Activated T-cell treated with anti-CD3 and anti-CD28 coated beads, Interleukin-2, amount 50 U/mL, for 72 hours (primary cell): ENCODE measurements at regions not wholly inside any gene's neighbourhood (a gene's known extent, or its start where the extent isn't known, plus 50 kb on each side); places are given as distances from the start of the nearest gene placed in this dataset.
"Not testable (repeated sequence)": the region's sequence is repeated elsewhere in the genome, so short reads cannot be mapped to it uniquely, and the experiment has no call there.

ENCODE experiments used
- ATAC-seq, 2 donors: fragments of 150-1000 bp; cut with Tn5 transposase; replicated peaks in 1 of 2; 2 replicates each; pipeline ENCODE4 v1.10.0; 2021; ENCODE audit warnings: moderate library complexity in 2 of 2, mild to moderate bottlenecking in 1 of 2
- DNase-seq, 2 donors: peaks; one replicate each; pipeline ENCODE4 v3.0.0; 2021 to 2022; ENCODE audit warnings: mixed read lengths in 1 of 2
- H3K27ac Mint-ChIP-seq: one replicate; pipeline ENCODE4 v1.8.0; 2022; ENCODE audit warnings: mild to moderate bottlenecking, moderate library complexity, mixed read lengths
- H3K27me3 Mint-ChIP-seq: one replicate; pipeline ENCODE4 v1.8.0; 2022; ENCODE audit warnings: low read depth, mixed read lengths
- H3K36me3 Mint-ChIP-seq, 2 donors: one replicate each; pipeline ENCODE4 v1.8.0; 2022; ENCODE audit warnings: mixed read lengths in 2 of 2, mild to moderate bottlenecking in 1 of 2; ENCODE audit not compliant: insufficient read depth in 2 of 2
- H3K4me1 Mint-ChIP-seq: one replicate; pipeline ENCODE4 v1.8.0; 2022; ENCODE audit warnings: low read depth, mixed read lengths
- H3K4me3 Mint-ChIP-seq, 2 donors: one replicate each; pipeline ENCODE4 v1.8.0; 2022; ENCODE audit warnings: mild to moderate bottlenecking in 2 of 2, mixed read lengths in 2 of 2, moderate library complexity in 2 of 2
- H3K9me3 Mint-ChIP-seq, 2 donors: one replicate each; pipeline ENCODE4 v1.8.0; 2022; ENCODE audit warnings: mixed read lengths in 2 of 2

DNA sequence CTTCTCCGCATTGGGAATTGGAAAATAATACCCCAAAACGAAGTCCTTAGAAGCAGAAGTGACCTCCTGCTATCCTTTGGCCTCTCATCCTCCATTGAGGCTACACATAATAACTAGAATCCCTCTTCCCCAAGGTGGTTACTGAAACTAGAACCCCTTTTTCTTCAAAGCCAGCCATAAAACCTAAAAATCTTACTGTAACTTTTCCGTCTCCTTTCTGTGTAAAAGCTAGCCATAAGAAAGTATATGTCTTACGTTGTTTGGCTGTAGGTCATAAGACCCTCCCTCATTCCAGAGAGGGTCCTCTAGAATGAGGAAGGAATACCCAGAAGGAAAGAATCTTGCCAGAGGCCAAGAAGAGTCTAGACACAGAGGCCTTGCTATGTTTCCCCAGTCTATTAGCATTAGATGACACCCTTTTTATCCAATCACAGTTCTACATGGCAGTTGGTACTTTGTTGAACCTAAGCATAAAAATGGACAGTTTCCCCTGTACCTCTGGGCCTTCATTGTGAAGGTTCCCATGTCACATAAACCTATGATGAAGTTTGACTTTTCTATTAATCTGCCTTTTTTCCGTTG lies 133.9 kb upstream of the BTN3A2 start:
- Mint-ChIP-seq H3K27ac (peak overlapping the region; percentile 18), H3K9me3 (no peaks in the 10 kb centered on the region), H3K4me3 (peak overlapping the region in 1 of 2 donors; percentile 8), H3K36me3 (peaks cover 0 to 2% of the 10 kb centered on the region in 2 donors), H3K4me1 (peaks cover 61% of the 10 kb centered on the region), H3K27me3 (no peaks in the 10 kb centered on the region)
- DNase-seq (no peak), ATAC-seq (no peak)

DNA sequence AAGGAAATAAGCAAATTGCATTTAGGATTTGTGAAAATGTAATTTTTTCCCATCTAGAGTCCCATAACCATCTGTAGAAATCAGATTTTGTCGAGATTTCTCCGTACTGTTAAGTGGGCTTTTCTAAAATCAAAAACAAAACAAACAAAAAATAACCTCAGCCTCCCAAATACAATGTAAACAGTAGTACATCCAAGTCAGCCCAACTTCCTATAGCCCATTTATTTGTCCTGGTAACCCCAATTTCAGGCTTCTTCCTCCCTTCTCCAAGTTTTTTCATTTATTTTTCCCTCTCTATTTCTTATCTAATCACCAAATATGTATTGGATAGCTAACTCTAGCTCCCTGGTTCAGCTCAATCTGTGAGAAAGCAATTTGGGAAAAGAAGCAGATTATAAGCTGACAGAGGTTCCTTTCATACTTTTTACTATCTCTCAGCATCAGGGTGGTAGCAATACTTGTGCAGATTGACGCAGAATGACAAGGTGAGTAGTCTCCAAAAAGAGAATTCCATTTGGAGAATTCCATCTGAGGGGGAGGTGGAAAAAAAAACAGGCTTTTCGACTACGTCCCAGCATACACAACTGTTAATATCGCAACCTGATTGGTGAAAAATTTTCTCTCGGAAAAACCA lies 132.6 kb upstream of the BTN3A2 start:
- DNase-seq, result no peak
- H3K4me1 Mint-ChIP-seq, result peaks cover 51% of the 10 kb centered on the region
- H3K36me3 Mint-ChIP-seq, result no peaks in the 10 kb centered on the region
- H3K27ac Mint-ChIP-seq, result peak overlapping the region; percentile 100
- no peaks in the 10 kb centered on the region for H3K27me3 Mint-ChIP-seq
- ATAC-seq, result no peak
- no peaks in the 10 kb centered on the region for H3K9me3 Mint-ChIP-seq
- peak overlapping the region; percentile 92 to 100 for H3K4me3 Mint-ChIP-seq

DNA sequence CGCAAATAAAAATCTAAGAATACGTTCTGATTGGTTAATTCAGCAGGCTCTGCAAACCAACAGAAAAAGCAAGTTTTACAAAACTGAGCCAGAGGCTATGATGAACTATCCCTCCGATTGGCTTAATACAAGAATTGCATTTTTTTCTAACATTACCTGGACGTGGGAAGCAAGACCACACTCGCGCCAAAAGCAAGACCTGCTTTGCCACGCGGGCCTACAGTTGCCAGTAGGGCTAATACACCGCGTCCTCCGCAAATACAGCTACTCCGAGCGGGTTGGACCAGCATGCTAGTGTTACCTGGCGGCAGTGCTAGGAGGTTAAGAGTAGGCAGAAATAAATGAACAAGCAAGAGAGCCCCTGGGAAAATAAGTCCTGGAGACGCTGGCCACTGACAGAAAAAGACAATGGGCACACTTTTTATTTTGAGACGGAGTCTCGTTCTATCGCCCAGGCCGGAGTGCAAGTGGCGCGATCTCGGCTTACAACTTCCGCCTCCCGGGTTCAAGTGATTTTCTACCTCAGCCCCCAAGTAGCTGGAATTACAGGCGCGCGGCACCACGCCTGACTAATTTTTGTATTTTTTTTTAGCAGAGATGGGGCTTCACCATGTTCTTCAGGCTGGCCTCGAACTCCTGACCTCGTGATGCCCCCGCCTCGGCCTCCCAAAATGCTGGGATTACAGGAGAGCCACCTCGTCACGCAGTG lies 131.9 kb upstream of the BTN3A2 start:
- Mint-ChIP-seq H3K36me3 (no peaks in the 10 kb centered on the region), H3K4me3 (peak overlapping the region; percentile 92 to 100), H3K9me3 (no peaks in the 10 kb centered on the region), H3K27me3 (no peaks in the 10 kb centered on the region), H3K4me1 (peaks cover 44% of the 10 kb centered on the region), H3K27ac (peak overlapping the region; percentile 100)
- peak; percentile 20 to 22 for ATAC-seq
- DNase-seq, result peak; percentile 51 to 69

DNA sequence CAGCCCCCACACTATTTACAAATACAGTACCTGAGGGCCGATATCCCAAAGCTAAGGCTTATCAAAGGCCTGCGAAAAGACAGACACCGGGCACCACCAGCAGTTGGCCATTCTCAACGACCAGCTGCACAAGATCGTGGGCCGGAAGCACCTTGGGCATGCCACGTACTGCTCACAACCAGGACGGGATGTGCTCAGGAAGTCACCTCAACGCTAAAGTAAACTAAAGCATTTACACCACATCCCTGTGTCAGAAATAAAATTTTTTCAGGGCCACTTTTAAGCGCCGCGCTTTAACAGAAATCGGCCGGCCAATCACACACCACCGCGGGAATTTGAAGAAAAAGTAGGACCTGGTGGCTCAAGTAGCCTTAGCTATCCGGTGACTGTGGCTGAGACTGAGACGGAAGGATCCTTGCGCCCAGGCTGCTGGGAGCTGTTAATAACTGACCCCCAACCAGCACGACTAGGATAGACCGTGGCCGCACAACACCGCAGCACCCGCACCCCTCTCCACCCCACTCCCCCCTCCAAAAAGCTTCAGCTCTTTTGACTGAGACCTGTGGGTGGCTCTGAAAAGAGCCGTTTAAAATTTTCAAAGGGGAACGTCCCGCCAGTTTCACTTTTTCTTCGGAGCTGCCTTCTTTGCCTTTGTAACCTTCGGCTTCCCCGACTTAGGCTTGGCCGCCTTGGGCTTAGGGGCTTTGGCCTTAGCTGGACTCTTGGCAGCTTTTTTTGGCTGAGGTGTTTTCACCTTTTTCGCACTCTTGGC lies 131.2 kb upstream of the BTN3A2 start:
- H3K27ac Mint-ChIP-seq, result peak overlapping the region; percentile 100
- peaks cover 47% of the 10 kb centered on the region for H3K4me1 Mint-ChIP-seq
- no peaks in the 10 kb centered on the region for H3K9me3 Mint-ChIP-seq
- ATAC-seq, result peak; percentile 58 to 61
- peak overlapping the region; percentile 92 to 100 for H3K4me3 Mint-ChIP-seq
- no peaks in the 10 kb centered on the region for H3K36me3 Mint-ChIP-seq
- peak; percentile 79 to 81 for DNase-seq
- H3K27me3 Mint-ChIP-seq, result no peaks in the 10 kb centered on the region

DNA sequence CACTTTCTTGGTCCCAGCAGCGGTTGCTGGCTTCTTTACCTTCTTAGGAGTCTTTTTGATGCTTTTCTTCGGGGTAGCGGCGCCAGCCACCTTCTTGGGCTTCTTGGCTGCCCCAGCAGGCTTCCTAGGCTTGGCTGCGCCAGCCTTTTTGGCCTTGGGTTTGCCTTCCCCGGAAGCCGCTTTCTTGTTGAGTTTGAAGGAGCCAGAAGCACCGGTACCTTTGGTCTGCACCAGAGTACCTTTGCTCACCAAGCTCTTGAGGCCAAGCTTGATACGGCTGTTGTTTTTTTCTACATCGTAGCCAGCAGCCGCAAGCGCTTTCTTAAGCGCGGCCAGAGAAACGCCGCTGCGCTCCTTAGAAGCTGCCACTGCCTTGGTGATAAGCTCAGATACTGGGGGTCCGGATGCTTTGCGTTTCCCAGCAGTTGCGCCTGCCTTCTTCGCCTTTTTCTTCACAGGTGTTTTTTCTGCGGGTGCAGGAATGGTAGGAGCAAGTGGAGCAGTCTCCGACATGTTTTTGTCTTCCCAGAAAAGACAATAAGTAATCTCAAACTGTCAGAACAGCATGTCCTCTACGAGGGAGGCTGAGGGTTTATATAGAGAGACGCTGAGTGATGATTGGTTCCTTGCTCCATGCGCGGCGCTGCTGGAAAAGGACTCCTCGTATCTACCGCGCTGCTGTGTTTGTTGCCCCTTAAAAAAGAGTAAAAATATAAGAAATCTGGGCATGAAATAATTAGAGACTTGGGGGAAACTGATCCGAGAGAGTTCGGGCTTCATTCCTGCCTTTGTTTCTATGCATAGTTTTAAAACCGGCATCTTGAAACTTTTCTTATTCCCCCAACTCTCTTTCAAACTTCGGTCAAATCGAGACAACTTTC lies 130.3 kb upstream of the BTN3A2 start:
- Mint-ChIP-seq H3K9me3 (no peaks in the 10 kb centered on the region), H3K27me3 (no peaks in the 10 kb centered on the region), H3K4me1 (peaks cover 44% of the 10 kb centered on the region)

DNA sequence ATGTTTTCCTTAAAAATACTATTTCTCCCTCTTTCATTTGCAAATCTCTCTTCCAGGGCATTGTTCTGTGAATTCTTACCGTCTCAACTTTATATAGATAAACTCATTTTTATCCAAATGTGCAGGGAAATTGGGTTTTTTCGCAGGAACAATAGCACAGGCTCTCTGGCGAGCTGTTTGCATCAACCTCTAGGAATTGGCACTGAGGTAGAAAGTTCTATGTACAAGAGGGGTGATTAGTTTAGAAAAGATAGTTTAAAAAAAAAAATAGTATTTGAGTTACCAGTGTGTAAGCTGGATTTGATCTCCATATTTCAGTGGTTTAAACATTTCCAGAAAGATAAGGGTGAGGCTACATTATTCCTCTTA lies 129.7 kb upstream of the BTN3A2 start:
- Mint-ChIP-seq H3K9me3 (no peaks in the 10 kb centered on the region), H3K36me3 (peaks cover 0 to 2% of the 10 kb centered on the region in 2 donors), H3K4me3 (peak overlapping the region; percentile 92 to 100), H3K4me1 (peaks cover 47% of the 10 kb centered on the region), H3K27me3 (no peaks in the 10 kb centered on the region), H3K27ac (peak overlapping the region; percentile 100)
- no peak for DNase-seq
- ATAC-seq, result no peak

More for the DNA sequence above, 130.3 kb upstream of the BTN3A2 start:
- ATAC-seq (peak; percentile 66 to 69), DNase-seq (peak; percentile 81 to 83)
- Mint-ChIP-seq H3K4me3 (peak overlapping the region; percentile 92 to 100), H3K27ac (peak overlapping the region; percentile 100), H3K36me3 (no peaks in the 10 kb centered on the region)

DNA sequence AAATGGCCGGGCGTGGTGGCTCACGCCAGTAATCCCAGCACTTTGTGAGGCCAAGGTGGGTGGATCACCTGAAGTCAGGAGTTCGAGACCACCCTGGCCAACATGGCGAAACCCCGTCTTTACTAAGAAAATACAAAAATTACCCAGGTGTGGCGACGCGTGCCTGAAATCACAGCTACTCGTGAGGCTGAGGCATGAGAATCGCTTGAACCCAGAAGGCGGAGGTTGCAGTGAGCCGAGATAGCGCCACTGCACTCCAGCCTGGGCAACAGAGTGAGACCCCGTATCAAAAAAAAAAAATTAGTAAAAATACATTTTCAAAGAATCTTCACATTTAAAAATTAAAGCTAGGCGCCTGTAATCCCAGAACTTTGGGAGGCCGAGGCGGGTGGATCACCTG lies 125.6 kb upstream of the BTN3A2 start:
- H3K36me3 Mint-ChIP-seq, DNase-seq, H3K27ac Mint-ChIP-seq, ATAC-seq, H3K27me3 Mint-ChIP-seq, H3K9me3 Mint-ChIP-seq: not testable (repeated sequence)
- peak overlapping the region in 1 of 2 donors; percentile 13 for H3K4me3 Mint-ChIP-seq
- peaks cover 53% of the 10 kb centered on the region for H3K4me1 Mint-ChIP-seq

DNA sequence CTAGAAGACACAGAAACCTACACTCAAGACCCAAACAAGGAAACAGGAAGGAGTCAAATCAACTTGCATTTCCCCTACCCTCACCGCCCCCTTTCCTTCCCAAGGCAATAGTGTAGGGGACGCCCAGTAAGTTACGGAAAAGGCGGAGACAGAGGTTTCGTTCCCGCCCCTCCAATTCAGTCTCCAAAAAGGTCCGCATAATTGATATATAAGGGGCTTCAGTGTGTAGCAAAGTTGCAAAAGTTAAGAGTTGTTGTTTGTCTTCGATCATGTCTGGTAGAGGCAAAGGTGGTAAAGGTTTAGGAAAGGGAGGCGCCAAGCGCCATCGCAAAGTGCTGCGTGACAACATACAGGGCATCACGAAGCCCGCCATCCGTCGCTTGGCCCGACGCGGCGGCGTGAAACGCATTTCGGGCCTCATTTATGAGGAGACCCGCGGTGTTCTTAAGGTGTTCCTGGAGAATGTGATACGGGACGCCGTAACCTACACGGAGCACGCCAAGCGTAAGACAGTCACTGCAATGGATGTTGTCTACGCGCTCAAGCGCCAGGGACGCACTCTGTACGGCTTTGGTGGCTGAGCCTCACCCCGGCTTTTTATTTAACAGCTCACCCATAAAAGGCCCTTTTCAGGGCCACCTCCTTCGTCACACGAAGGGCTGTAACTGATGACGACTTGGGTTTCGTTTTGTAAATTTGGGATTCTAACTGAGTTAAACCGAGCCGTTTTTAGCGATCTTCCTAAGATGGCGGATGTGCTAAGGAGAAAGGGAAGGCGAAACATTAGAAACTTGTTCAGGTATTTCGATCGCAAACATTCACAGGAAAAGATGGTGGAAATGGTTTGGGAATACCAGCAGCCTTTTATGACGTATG lies 124.6 kb upstream of the BTN3A2 start:
- peak; percentile 81 to 85 for DNase-seq
- no peaks in the 10 kb centered on the region for H3K27me3 Mint-ChIP-seq
- peak; percentile 79 to 81 for ATAC-seq
- peaks cover 53% of the 10 kb centered on the region for H3K4me1 Mint-ChIP-seq
- peaks cover 0 to 6% of the 10 kb centered on the region in 2 donors for H3K36me3 Mint-ChIP-seq
- H3K9me3 Mint-ChIP-seq, result no peaks in the 10 kb centered on the region
- peak overlapping the region; percentile 64 to 82 for H3K4me3 Mint-ChIP-seq
- peak overlapping the region; percentile 98 for H3K27ac Mint-ChIP-seq

DNA sequence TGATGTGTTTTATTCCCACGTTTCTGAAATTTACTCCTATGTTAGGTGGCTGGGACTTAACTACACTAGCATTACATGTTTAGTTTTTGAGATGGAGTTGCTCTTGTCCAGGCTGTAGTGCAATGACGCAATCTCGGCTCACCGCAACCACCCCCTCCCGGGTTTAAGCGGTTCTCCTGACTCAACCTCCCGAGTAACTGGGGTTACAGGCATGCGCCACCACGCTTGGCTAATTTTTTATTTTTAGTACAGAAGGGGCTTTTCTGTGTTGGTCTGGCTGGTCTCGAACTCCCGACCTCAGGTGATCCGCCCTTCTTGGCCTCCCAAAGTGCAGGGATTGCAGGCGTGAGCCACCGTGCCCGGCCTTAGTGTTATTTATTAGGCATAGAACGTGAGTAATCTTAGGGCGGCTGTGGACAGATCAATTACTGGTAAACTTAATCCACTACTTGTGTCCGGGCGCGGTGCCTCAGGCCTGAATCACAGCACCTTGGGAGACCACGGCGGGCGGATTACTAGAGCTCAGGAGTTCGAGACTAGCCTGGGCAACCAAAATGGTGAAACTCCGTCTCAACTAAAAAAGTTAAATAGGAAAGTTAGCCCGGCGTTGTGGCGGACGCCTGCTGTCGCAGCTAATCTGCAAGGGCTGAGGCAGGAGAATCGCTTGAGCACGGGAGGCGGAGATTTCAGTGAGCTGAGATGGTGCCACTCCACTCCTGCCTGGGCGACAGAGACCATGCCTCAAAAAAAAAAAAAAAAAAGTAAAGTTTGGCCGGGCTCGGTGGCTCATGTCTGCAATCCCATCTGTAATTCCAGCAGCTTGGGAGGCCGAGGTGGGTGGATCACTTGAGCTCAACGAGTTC lies 123.7 kb upstream of the BTN3A2 start:
- peak; percentile 77 to 80 for DNase-seq
- peaks cover 0 to 6% of the 10 kb centered on the region in 2 donors for H3K36me3 Mint-ChIP-seq
- peak overlapping the region; percentile 98 for H3K27ac Mint-ChIP-seq
- peak overlapping the region; percentile 64 to 82 for H3K4me3 Mint-ChIP-seq
- ATAC-seq, result peak; percentile 37 to 49
- no peaks in the 10 kb centered on the region for H3K9me3 Mint-ChIP-seq
- H3K27me3 Mint-ChIP-seq, result no peaks in the 10 kb centered on the region
- peaks cover 53% of the 10 kb centered on the region for H3K4me1 Mint-ChIP-seq

DNA sequence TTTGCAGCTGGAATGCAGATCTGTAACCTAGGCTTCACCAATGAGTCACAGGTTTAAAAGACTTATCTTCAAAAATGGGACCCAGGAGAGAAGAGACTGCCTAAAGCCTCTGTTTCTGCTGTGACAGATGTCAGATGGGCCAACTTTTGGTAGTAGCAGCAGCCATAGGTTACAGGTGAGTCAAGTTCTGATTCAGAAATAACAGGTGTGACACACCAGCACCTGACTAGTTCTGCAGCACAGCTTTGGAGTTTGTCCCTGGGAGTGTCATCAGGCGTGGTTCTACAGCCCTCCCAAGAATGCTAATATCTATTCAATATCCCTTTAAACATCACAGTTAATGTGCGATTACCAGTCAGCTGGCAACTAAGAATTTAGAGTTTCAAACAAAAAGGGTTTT lies 121.9 kb upstream of the BTN3A2 start:
- peaks cover 0 to 6% of the 10 kb centered on the region in 2 donors for H3K36me3 Mint-ChIP-seq
- DNase-seq, result no peak
- no peak overlapping the region for H3K27ac Mint-ChIP-seq
- H3K27me3 Mint-ChIP-seq, result no peaks in the 10 kb centered on the region
- peaks cover 55% of the 10 kb centered on the region for H3K4me1 Mint-ChIP-seq
- H3K4me3 Mint-ChIP-seq, result no peak overlapping the region
- ATAC-seq, result peak in 1 of 2 donors; percentile 1
- H3K9me3 Mint-ChIP-seq, result no peaks in the 10 kb centered on the region

DNA sequence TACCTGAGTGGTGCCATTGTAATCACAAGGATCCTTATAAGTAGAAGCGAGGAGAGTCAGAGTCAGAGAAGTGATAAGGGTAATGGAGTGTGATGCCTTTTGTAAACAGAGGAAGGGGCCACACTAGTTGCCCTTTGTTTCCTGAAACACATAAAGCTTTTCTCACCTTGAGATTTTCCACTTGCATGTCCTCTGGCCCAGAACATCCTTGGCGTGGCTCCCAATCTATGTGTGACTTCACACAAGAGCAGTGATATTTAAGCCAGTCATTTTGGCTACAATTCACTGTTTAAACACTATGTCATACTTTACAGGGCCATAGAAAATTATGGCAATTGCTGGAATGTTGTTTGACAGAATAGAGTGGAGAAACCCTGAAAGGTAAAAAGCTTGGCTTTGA lies 121.2 kb upstream of the BTN3A2 start:
- Mint-ChIP-seq H3K36me3 (peaks cover 0 to 6% of the 10 kb centered on the region in 2 donors), H3K4me3 (no peak overlapping the region), H3K27me3 (no peaks in the 10 kb centered on the region), H3K9me3 (no peaks in the 10 kb centered on the region), H3K4me1 (peaks cover 55% of the 10 kb centered on the region), H3K27ac (no peak overlapping the region)
- ATAC-seq (no peak), DNase-seq (no peak)
